DMS53 treated with DMSO at 0.1 percent for 48 hours (cell line): ENCODE measurements at regions not wholly inside any gene's neighbourhood (a gene's known extent, or its start where the extent isn't known, plus 50 kb on each side); places are given as distances from the start of the nearest gene placed in this dataset.
"Not testable (repeated sequence)": the region's sequence is repeated elsewhere in the genome, so short reads cannot be mapped to it uniquely, and the experiment has no call there.

Source experiments
- DNase-seq: peaks from one replicate; lab custom pipeline; 2025; ENCODE audit not compliant: unreplicated experiment; lab: John Stamatoyannopoulos, UW

DNA sequence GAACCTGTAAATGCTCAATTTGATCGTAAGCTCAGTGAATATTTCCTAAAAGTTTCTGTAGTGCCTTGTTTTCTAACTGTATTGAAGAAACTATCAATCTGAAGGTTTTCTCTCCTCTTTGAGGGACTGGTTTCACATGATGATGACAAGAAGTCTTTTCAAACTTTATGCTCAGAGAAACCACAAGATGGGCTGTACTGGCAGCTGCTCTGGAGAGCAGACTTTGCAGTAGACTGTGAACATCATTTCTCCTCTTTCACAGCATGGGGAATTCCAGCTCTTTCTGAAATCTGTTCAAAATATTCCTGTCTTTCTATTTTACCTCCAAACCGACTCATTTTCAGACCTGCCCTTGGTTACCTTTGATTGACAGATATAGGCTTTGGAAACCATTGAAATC lies 194.4 kb downstream of the IZUMO3 start:
- no peak for DNase-seq

DNA sequence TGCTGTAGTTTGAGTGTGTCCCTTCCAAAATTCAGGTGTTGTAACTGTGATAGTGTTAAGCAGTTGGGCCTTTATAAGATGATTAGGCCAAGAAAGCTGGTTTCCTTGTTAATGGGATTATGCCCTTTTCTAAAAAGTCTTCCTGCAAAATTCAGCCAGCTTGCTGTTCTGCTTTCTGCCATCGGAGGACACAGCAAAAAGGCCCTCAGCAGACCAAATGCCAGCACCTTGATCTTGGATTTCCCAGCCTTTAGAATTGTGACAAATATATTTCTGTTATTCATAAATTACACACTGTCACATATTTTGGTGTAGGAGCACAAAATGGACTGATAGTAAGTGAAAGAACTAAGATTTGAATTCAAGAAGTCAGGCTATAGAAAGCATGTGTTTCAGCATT lies 203.2 kb downstream of the IZUMO3 start:
- DNase-seq = no peak

- no peak for DNase-seq
These were observed 212.1 kb downstream of the IZUMO3 start for GRCh38 chr9:24333629-24334028.

GRCh38 chr9:24298912-24299311 lies 246.8 kb downstream of the IZUMO3 start:
- DNase-seq = no peak

DNA sequence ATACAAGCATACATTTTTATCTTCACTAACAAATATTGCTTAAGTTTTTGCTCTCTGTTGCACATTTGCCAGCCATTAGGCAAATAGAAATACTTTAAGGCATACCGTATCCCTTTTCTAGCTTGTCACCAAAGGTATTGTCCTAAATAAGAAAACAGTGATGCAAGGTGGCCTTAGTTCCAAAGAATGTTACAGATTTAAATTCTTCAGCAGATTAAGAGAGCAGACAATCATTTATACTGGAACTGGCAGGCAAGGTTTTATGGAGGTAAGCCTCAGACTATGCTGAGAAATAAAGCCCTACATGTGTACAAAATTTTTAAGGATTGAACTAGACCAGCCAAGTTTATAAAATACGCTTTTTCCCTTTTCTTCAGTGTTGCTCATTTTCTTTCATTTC lies 247.8 kb downstream of the IZUMO3 start:
- no peak for DNase-seq

DNA sequence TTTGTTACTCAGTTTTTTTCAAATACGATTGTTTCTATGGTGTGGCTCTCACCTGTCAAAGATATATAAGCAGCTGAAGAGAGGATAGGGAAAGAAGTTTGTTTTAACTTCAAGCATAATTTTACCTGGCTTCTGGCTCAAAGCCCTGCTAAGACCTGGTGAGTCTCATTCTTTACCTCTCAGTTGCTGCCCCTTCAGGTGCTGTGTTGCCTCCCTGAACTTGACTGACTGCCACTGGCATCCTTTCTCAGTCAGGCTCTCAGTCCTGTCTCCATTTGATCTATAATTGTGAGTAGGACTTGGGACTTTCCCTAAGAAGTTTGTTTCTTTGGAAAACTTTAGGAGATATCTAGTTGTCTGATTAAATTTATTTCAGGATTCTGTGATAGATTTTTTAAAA lies 249.6 kb downstream of the IZUMO3 start:
- DNase-seq = no peak

- no peak for DNase-seq
These were observed 252.3 kb downstream of the IZUMO3 start for GRCh38 chr9:24293386-24293785.

GRCh38 chr9:24286761-24287160 lies 258.9 kb downstream of the IZUMO3 start:
- DNase-seq = no peak

GRCh38 chr9:24258626-24259025 lies 287.1 kb downstream of the IZUMO3 start:
- no peak for DNase-seq

GRCh38 chr9:24257726-24258125 lies 288.0 kb downstream of the IZUMO3 start:
- DNase-seq = peak; percentile 57

GRCh38 chr9:24245988-24246387 lies 299.7 kb downstream of the IZUMO3 start:
- no peak for DNase-seq

DNA sequence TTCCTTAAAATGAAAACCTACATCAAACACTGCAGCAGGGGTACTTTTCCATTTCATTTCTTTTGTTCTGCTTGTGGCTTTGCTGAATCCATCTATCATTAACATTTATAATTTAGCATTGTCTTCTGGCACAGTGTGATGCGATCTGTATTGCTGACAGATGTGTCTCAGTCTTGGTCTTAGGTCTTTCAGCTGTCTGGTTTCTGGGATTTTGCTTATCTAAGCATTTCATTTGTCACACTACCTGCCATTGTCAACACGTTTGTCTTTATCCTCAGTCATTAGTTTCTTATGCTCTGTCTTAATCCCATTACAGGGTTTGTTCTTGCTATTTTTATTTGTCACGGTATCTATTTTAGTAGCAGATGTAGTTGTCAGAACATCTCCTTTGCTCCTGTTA lies 303.1 kb downstream of the IZUMO3 start:
- DNase-seq = no peak

GRCh38 chr9:24218656-24219055 lies 327.0 kb downstream of the IZUMO3 start:
- no peak for DNase-seq

DNA sequence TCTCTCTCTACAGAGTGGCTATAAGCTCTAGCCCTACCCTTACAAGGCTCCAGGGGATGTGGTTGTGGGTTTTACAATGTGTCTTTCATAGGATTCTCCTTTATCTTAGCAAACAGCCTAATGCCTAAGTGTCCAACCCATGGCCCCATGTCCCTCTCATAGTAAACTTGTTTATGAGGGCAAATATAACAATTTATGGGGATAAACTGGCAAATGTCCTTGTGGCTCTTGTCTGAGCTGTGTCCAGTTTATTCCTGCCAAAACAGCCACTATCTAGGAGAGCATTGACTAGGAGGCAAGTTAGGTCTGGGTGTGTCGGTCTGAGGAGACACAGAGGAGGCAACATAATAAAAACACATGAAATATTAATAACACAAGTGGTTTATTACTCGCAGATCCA lies 335.1 kb downstream of the IZUMO3 start:
- DNase-seq = no peak

GRCh38 chr9:24189986-24190385 lies 355.7 kb downstream of the IZUMO3 start:
- no peak for DNase-seq

- not testable (repeated sequence) for DNase-seq
These were observed 354.5 kb upstream of the ELAVL2 start for GRCh38 chr9:24180572-24180971.

DNA sequence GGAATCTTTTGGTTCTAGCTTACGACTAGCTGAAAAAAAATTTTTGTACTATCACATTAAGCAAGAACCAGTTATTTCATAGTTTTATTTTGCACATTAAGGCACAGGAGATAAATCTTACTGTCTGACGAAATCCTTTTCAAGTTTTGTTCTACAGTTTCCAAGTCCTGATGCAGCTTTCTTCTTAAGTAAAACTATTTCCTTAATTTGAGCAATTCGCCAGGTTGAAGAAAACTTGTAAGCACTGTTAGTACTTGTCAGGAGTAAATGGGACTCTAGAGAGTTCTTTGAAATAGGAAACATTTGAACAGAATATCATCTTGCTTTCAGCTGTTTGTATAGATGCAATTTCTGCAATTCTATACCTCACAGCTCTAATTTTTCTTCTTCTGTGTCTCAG lies 318.8 kb upstream of the ELAVL2 start:
- no peak for DNase-seq

GRCh38 chr9:24135072-24135471 lies 309.0 kb upstream of the ELAVL2 start:
- DNase-seq = not testable (repeated sequence)

- DNase-seq = no peak
These were observed 306.2 kb upstream of the ELAVL2 start for GRCh38 chr9:24132244-24132643.

GRCh38 chr9:24127519-24127918 lies 301.5 kb upstream of the ELAVL2 start:
- DNase-seq = no peak

GRCh38 chr9:24118190-24118589 lies 292.1 kb upstream of the ELAVL2 start:
- DNase-seq = no peak

DNA sequence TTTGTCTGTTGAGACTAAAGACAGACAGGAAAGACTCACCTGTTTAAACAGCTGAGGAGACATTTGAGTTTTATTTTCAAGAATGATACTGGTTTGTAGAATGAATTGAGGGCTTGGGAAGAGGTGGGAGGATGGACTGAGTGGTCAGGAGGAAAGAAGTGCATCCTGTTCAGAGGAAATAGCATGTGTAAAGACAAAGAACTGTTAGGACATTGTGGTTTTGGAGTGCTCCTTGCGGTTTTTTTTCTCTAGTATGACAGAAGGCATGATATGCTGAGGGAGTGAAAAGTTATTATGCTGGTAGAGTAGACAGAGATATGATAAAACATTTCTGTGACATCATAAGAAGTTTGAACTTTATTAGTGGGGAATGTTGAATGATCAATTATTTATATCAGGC lies 270.7 kb upstream of the ELAVL2 start:
- no peak for DNase-seq

DNA sequence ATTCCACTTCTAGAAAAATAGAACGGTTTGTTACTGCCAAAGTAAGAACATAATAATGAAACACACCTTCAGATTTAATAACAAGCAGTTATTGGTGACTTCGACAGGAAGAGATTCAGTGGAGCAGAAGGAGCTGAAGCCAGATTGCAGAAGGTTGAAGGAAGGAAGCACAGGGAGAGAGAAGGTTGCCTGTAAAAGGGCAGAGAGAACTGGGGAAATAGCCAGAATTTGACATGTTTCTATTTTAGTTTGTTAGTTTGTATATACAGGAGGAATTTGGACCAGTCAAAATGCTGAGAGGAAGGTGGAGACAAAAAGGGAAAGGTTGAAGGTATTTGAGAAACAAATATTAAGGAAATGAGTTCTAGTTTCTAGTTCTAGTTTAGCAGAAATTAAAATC lies 269.2 kb upstream of the ELAVL2 start:
- DNase-seq = no peak

GRCh38 chr9:24090566-24090965 lies 264.5 kb upstream of the ELAVL2 start:
- no peak for DNase-seq
